Middle frontal gyrus (tissue), 1 donor: ENCODE measurements at regions not wholly inside any gene's neighbourhood (a gene's known extent, or its start where the extent isn't known, plus 50 kb on each side); places are given as distances from the start of the nearest gene placed in this dataset.

ENCODE experiments used
- DNase-seq: peaks from one replicate; pipeline ENCODE4 v3.0.0-alpha.2; 2015; ENCODE audit warnings: low spot score; ENCODE audit errors: extremely low spot score

- peak; percentile 71 for DNase-seq
These were observed 58.6 kb upstream of the ZC4H2 start, which contains the start of gene ZC3H12B for GRCh38 chrX:65034668-65035445. ZC3H12B (plus strand) TSS chrX:65034826.

- no peak for DNase-seq
These were observed 58.0 kb upstream of the ZC4H2 start for GRCh38 chrX:65034292-65034667.
